HepG2 (cell line): ENCODE measurements at regions not wholly inside any gene's neighbourhood (a gene's known extent, or its start where the extent isn't known, plus 50 kb on each side); places are given as distances from the start of the nearest gene placed in this dataset.

Experiments
- AHR ChIP-seq: IDR thresholded peaks from 2 replicates; pipeline ENCODE4 v1.6.1; 2018; ENCODE audit warnings: missing genetic modification reagents, missing compliant biosample characterization
- ATRX ChIP-seq: sonication (generic); formaldehyde crosslinking; IDR thresholded peaks from 2 replicates; pipeline ENCODE4 v1.4.0; 2020; ENCODE audit warnings: missing genetic modification reagents, borderline replicate concordance
- CCDC6 ChIP-seq: sonication (generic); formaldehyde crosslinking; IDR thresholded peaks from 2 replicates; pipeline ENCODE4 v1.8.1; 2022; ENCODE audit warnings: mild to moderate bottlenecking, missing genetic modification reagents, moderate library complexity
- DDIT3 ChIP-seq: sonication (generic); formaldehyde crosslinking; IDR thresholded peaks from 2 replicates; pipeline ENCODE4 v1.4.0; 2020; ENCODE audit warnings: mild to moderate bottlenecking, missing genetic modification reagents
- DNMT3B ChIP-seq: conservative IDR thresholded peaks from 2 replicates; pipeline ENCODE4 v1.6.1; 2016; ENCODE audit warnings: missing biosample characterization, control low read depth
- FLYWCH1 ChIP-seq: sonication (generic); formaldehyde crosslinking; IDR thresholded peaks from 2 replicates; pipeline ENCODE4 v1.8.1; 2023; ENCODE audit warnings: mild to moderate bottlenecking, missing genetic modification reagents
- FOSL1 ChIP-seq: sonication (generic); formaldehyde crosslinking; IDR thresholded peaks from 2 replicates; pipeline ENCODE4 v1.9.0; 2021; ENCODE audit warnings: missing genetic modification reagents, borderline replicate concordance
- KLF11 ChIP-seq: IDR thresholded peaks from 2 replicates; pipeline ENCODE4 v1.6.1; 2016; ENCODE audit warnings: missing compliant biosample characterization
- MAFF ChIP-seq: IDR thresholded peaks from 2 replicates; pipeline ENCODE4 v1.6.1; 2011; ENCODE audit warnings: low read depth, low read length, improper control_type of control experiment
- MATR3 ChIP-seq: sonication (generic); formaldehyde crosslinking; IDR thresholded peaks from 2 replicates; pipeline ENCODE4 v1.4.0; 2020; ENCODE audit warnings: missing genetic modification reagents
- MAX ChIP-seq: IDR thresholded peaks from 2 replicates; pipeline ENCODE4 v1.6.1; 2012; ENCODE audit warnings: inconsistent platforms
- MEIS1 ChIP-seq: sonication (generic); formaldehyde crosslinking; IDR thresholded peaks from 2 replicates; pipeline ENCODE4 v1.9.0; 2021; ENCODE audit warnings: mild to moderate bottlenecking, missing genetic modification reagents, moderate library complexity, borderline replicate concordance
- PHF20 ChIP-seq: sonication (generic); formaldehyde crosslinking; IDR thresholded peaks from 2 replicates; pipeline ENCODE4 v1.5.0; 2020; ENCODE audit warnings: mild to moderate bottlenecking, missing genetic modification reagents
- SIX1 ChIP-seq: sonication (generic); formaldehyde crosslinking; IDR thresholded peaks from 2 replicates; pipeline ENCODE4 v1.4.0; 2020; ENCODE audit warnings: missing genetic modification reagents, borderline replicate concordance
- TCF12 ChIP-seq, 2 experiments: fragments of 450-650 bp in 1 of 2; sonication (generic) in 1 of 2; formaldehyde crosslinking in 1 of 2; IDR thresholded peaks; 2 replicates each; pipeline versions ENCODE4 v1.6.1 to v1.8.0; 2017 to 2022; ENCODE audit warnings: antibody characterized with exemption in 1 of 2, mild to moderate bottlenecking in 1 of 2, missing genetic modification reagents in 1 of 2, moderate library complexity in 1 of 2
- ZBTB46 ChIP-seq: sonication (generic); formaldehyde crosslinking; IDR thresholded peaks from 2 replicates; pipeline ENCODE4 v1.4.0; 2020; ENCODE audit warnings: mild to moderate bottlenecking, missing genetic modification reagents, borderline replicate concordance
- ZKSCAN8 ChIP-seq: IDR thresholded peaks from 2 replicates; pipeline ENCODE4 v1.6.1; 2016; ENCODE audit warnings: borderline replicate concordance, missing genetic modification reagents, missing compliant biosample characterization
- ZMYM3 ChIP-seq: sonication (generic); formaldehyde crosslinking; IDR thresholded peaks from 2 replicates; pipeline ENCODE4 v1.5.1; 2020; ENCODE audit warnings: mild to moderate bottlenecking, missing genetic modification reagents
- ZNF3 ChIP-seq: IDR thresholded peaks from 2 replicates; pipeline ENCODE4 v1.7.0; 2017; ENCODE audit warnings: inconsistent platforms
- ZNF564 ChIP-seq: sonication (generic); formaldehyde crosslinking; IDR thresholded peaks from 2 replicates; pipeline ENCODE4 v1.8.1; 2023; ENCODE audit warnings: mild to moderate bottlenecking, missing genetic modification reagents
- ZNF576 ChIP-seq: sonication (generic); formaldehyde crosslinking; IDR thresholded peaks from 2 replicates; pipeline ENCODE4 v1.4.0; 2020; ENCODE audit warnings: mild to moderate bottlenecking, missing genetic modification reagents
- ZNF7 ChIP-seq: IDR thresholded peaks from 2 replicates; pipeline ENCODE4 v1.6.1; 2016; ENCODE audit warnings: missing biosample characterization, missing genetic modification reagents
- ZSCAN12 ChIP-seq: sonication (generic); formaldehyde crosslinking; IDR thresholded peaks from 2 replicates; pipeline ENCODE4 v1.9.0; 2021; ENCODE audit warnings: mild to moderate bottlenecking, missing genetic modification reagents
- TF ChIP-seq, protein P1 (sequence below): sonication (generic); formaldehyde crosslinking; IDR thresholded peaks from 2 replicates; pipeline ENCODE4 v1.5.1; 2020; ENCODE audit warnings: mild to moderate bottlenecking, missing genetic modification reagents, moderate library complexity
- TF ChIP-seq, protein P2 (sequence below): sonication (generic); formaldehyde crosslinking; IDR thresholded peaks from 2 replicates; pipeline ENCODE4 v1.5.0; 2020; ENCODE audit warnings: missing genetic modification reagents, mild to moderate bottlenecking, borderline replicate concordance

GRCh38 chr6:16821834-16822264 lies 60.6 kb upstream of the ATXN1 start (continued):
- peak; percentile 89; the same call in 1 of the 2 replicates for TF ChIP-seq SIX1 (CRISPR knock-in tag)
- TF ChIP-seq MEIS1 (CRISPR knock-in tag) = peak; percentile 99; the same call in 1 of the 2 replicates
- peak; percentile 36; the same call in 1 of the 2 replicates for TF ChIP-seq PHF20 (CRISPR knock-in tag)
- peak; percentile 10; the same call in 1 of the 2 replicates for TF ChIP-seq ZNF7 (CRISPR knock-in tag)
- no peak for TF ChIP-seq MATR3 (CRISPR knock-in tag)
- peak; percentile 81; the same call in 1 of the 2 replicates for TF ChIP-seq KLF11 (CRISPR knock-in tag)
- 0 out of 2 replicates have a peak, but pooled peaks have one; percentile 24 for TF ChIP-seq FOSL1
- peak; percentile 90; the same call in 1 of the 2 replicates for TF ChIP-seq DNMT3B (CRISPR knock-in tag)
- no peak for TF ChIP-seq FLYWCH1 (CRISPR knock-in tag)
- TF ChIP-seq MAX = peak; percentile 89
- no peak for TF ChIP-seq TCF12 (IDR thresholded peaks at IDR 0.05)
- TF ChIP-seq TCF12 (CRISPR knock-in tag; IDR thresholded peaks at IDR 0.05) = peak; percentile 88
- TF ChIP-seq, protein P1, sequence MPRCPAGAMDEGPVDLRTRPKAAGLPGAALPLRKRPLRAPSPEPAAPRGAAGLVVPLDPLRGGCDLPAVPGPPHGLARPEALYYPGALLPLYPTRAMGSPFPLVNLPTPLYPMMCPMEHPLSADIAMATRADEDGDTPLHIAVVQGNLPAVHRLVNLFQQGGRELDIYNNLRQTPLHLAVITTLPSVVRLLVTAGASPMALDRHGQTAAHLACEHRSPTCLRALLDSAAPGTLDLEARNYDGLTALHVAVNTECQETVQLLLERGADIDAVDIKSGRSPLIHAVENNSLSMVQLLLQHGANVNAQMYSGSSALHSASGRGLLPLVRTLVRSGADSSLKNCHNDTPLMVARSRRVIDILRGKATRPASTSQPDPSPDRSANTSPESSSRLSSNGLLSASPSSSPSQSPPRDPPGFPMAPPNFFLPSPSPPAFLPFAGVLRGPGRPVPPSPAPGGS = peak; percentile 56; the same call in 1 of the 2 replicates
- TF ChIP-seq ZSCAN12 = 0 out of 2 replicates have a peak, but pooled peaks have one; percentile 51
- 0 out of 2 replicates have a peak, but pooled peaks have one; percentile 33 for TF ChIP-seq MAFF
- peak; percentile 90 for TF ChIP-seq ZNF3 (CRISPR knock-in tag)
- no peak for TF ChIP-seq DDIT3 (CRISPR knock-in tag)
- no peak for TF ChIP-seq ZNF576
- peak; percentile 84; the same call in 1 of the 2 replicates for TF ChIP-seq AHR (CRISPR knock-in tag)
- TF ChIP-seq ZKSCAN8 (CRISPR knock-in tag) = peak; percentile 90
- TF ChIP-seq, protein P2, sequence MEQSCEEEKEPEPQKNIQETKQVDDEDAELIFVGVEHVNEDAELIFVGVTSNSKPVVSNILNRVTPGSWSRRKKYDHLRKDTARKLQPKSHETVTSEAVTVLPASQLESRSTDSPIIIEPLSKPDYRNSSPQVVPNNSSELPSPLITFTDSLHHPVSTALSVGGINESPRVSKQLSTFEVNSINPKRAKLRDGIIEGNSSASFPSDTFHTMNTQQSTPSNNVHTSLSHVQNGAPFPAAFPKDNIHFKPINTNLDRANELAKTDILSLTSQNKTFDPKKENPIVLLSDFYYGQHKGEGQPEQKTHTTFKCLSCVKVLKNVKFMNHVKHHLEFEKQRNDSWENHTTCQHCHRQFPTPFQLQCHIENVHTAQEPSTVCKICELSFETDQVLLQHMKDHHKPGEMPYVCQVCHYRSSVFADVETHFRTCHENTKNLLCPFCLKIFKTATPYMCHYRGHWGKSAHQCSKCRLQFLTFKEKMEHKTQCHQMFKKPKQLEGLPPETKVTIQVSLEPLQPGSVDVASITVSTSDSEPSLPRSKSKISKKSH (CRISPR knock-in tag) = no peak
- no peak for TF ChIP-seq ZNF564
- TF ChIP-seq ZBTB46 (CRISPR knock-in tag) = no peak
- TF ChIP-seq ATRX (CRISPR knock-in tag) = no peak
- TF ChIP-seq ZMYM3 (CRISPR knock-in tag) = peak; percentile 94
- peak; percentile 33; the same call in 1 of the 2 replicates for TF ChIP-seq CCDC6
